Neural cell (in vitro differentiated cells): ENCODE measurements at regions not wholly inside any gene's neighbourhood (a gene's known extent, or its start where the extent isn't known, plus 50 kb on each side); places are given as distances from the start of the nearest gene placed in this dataset.

Experiments
- H2AFZ ChIP-seq: fragments of 200-600, 300-800 bp; sonication (generic), shearing (Covaris generic); 2 replicates; pipeline ENCODE4 v1.6.0; 2014; ENCODE audit warnings: low read depth, mild to moderate bottlenecking, antibody characterized with exemption, low read length, moderate library complexity
- H3F3A ChIP-seq: fragments of 200-600 bp; shearing (Covaris generic); 2 replicates; pipeline ENCODE4 v1.6.1; 2016; ENCODE audit warnings: mild to moderate bottlenecking, moderate library complexity, mixed read lengths, antibody characterized with exemption, low read length; ENCODE audit not compliant: insufficient read depth, poor library complexity, severe bottlenecking
- H3K27ac ChIP-seq: fragments of 200-600, 300-800 bp; sonication (generic), shearing (Covaris generic); 2 replicates; pipeline ENCODE4 v1.5.1; 2014; ENCODE audit warnings: mild to moderate bottlenecking, low read length, moderate library complexity
- H3K27me3 ChIP-seq: fragments of 300-800, 200-600 bp; sonication (generic), shearing (Covaris generic); 2 replicates; pipeline ENCODE4 v1.6.0; 2014; ENCODE audit warnings: mild to moderate bottlenecking, low read depth, low read length, moderate library complexity; ENCODE audit not compliant: insufficient read depth
- H3K36me3 ChIP-seq: fragments of 300-800, 200-600 bp; sonication (generic), shearing (Covaris generic); 2 replicates; pipeline ENCODE4 v1.5.1; 2014; ENCODE audit warnings: mild to moderate bottlenecking, antibody characterized with exemption, low read length, moderate library complexity; ENCODE audit not compliant: insufficient read depth
- H3K4me2 ChIP-seq: fragments of 300-800, 200-600 bp; sonication (generic), shearing (Covaris generic); 2 replicates; pipeline ENCODE4 v1.6.0; 2014; ENCODE audit warnings: mild to moderate bottlenecking, low read length
- H3K4me3 ChIP-seq: fragments of 300-800, 200-600 bp; sonication (generic), shearing (Covaris generic); 2 replicates; pipeline ENCODE4 v1.5.1; 2014; ENCODE audit warnings: mild to moderate bottlenecking, low read length, moderate library complexity
- H3K79me2 ChIP-seq: fragments of 200-600 bp; shearing (Covaris generic); replicated peaks from 2 replicates; pipeline ENCODE4 v1.6.0; 2014; ENCODE audit warnings: mild to moderate bottlenecking, low read length, moderate library complexity; ENCODE audit not compliant: insufficient read depth
- H3K9ac ChIP-seq: fragments of 300-800, 200-600 bp; sonication (generic), shearing (Covaris generic); 2 replicates; pipeline ENCODE4 v1.6.1; 2016; ENCODE audit warnings: mild to moderate bottlenecking, low read length, mixed read lengths
- H3K9me2 ChIP-seq: fragments of 200-600 bp; shearing (Covaris generic); 2 replicates; pipeline ENCODE4 v1.6.1; 2016; ENCODE audit warnings: mild to moderate bottlenecking, low read length, mixed read lengths; ENCODE audit not compliant: insufficient read depth
- H3K9me3 ChIP-seq: fragments of 200-600, 300-800 bp; sonication (generic), shearing (Covaris generic); 2 replicates; pipeline ENCODE4 v1.6.1; 2016; ENCODE audit warnings: mild to moderate bottlenecking, mixed run types, low read length, moderate library complexity, mixed read lengths
- H4K20me1 ChIP-seq: fragments of 200-600 bp; shearing (Covaris generic); 2 replicates; pipeline ENCODE4 v1.6.1; 2016; ENCODE audit warnings: mild to moderate bottlenecking, mixed run types; ENCODE audit not compliant: insufficient read depth
- EP300 ChIP-seq: fragments of 450-650 bp; conservative IDR thresholded peaks from 2 replicates; pipeline ENCODE4 v1.6.1; 2014; ENCODE audit warnings: antibody characterized with exemption, mild to moderate bottlenecking, moderate library complexity; ENCODE audit not compliant: poor library complexity, severe bottlenecking
- EZH2 ChIP-seq: fragments of 200-600, 300-800 bp; shearing (Covaris generic), sonication (generic); IDR thresholded peaks from 2 replicates; pipeline ENCODE4 v1.6.1; 2014; ENCODE audit warnings: antibody characterized with exemption, low read length, borderline replicate concordance, mild to moderate bottlenecking; ENCODE audit not compliant: insufficient read depth, poor library complexity, severe bottlenecking
- MXI1 ChIP-seq: fragments of 450-650 bp; conservative IDR thresholded peaks from 2 replicates; pipeline ENCODE4 v1.6.1; 2014; ENCODE audit warnings: antibody characterized with exemption, mild to moderate bottlenecking; ENCODE audit not compliant: poor library complexity, severe bottlenecking
- POLR2AphosphoS5 ChIP-seq: IDR thresholded peaks from 2 replicates; pipeline ENCODE4 v1.6.1; 2012
- RAD21 ChIP-seq: fragments of 450-650 bp; conservative IDR thresholded peaks from 2 replicates; pipeline ENCODE4 v1.6.1; 2014; ENCODE audit warnings: antibody characterized with exemption, mild to moderate bottlenecking, moderate library complexity
- REST ChIP-seq: IDR thresholded peaks from 2 replicates; pipeline ENCODE4 v1.6.1; 2012; ENCODE audit warnings: borderline replicate concordance
- SMC3 ChIP-seq: fragments of 450-650 bp; conservative IDR thresholded peaks from 2 replicates; pipeline ENCODE4 v1.6.1; 2014; ENCODE audit warnings: antibody characterized with exemption, mild to moderate bottlenecking, moderate library complexity; ENCODE audit not compliant: poor library complexity
- TAF1 ChIP-seq: IDR thresholded peaks from 2 replicates; pipeline ENCODE4 v1.6.1; 2012; ENCODE audit warnings: low read depth
- TF ChIP-seq, protein P1 (sequence below): fragments of 450-650 bp; IDR thresholded peaks from 2 replicates; pipeline ENCODE4 v1.5.1; 2014; ENCODE audit warnings: antibody characterized with exemption, mild to moderate bottlenecking, moderate library complexity; ENCODE audit not compliant: poor library complexity, severe bottlenecking

DNA sequence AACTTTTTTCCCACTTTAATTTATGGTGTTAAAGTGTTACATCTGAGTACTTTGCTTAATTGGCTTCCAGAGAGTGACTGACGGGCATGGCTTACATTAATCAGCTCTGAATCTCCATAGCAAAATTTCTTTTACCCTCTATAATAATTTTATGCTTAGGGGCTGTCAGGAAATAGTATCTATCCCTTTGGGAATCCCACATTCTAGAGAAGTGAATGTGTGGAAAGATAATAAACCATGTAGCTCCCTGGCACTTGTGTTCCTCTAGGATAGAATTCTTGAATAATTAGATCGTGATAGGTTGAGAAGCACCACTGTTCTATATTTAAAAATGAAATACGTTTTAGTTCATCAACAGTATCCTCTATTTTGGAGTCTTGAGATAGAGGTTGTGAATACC lies 89.6 kb downstream of the DNAJB9 start:
- no peaks in the 10 kb centered on the region for H3F3A ChIP-seq
- no peak overlapping the region for H2AFZ ChIP-seq
- H3K9ac ChIP-seq: no peak overlapping the region
- H3K9me2 ChIP-seq: no peaks in the 10 kb centered on the region
- no peaks in the 10 kb centered on the region for H3K27me3 ChIP-seq
- no peak overlapping the region for H3K4me2 ChIP-seq
- H4K20me1 ChIP-seq: no peaks in the 10 kb centered on the region
- H3K27ac ChIP-seq: no peak overlapping the region
- no peaks in the 10 kb centered on the region for H3K79me2 ChIP-seq
- TF ChIP-seq EP300: no peak
- no peak for TF ChIP-seq RAD21
- no peak for TF ChIP-seq EZH2
- TF ChIP-seq MXI1: no peak
- TF ChIP-seq, protein P1, sequence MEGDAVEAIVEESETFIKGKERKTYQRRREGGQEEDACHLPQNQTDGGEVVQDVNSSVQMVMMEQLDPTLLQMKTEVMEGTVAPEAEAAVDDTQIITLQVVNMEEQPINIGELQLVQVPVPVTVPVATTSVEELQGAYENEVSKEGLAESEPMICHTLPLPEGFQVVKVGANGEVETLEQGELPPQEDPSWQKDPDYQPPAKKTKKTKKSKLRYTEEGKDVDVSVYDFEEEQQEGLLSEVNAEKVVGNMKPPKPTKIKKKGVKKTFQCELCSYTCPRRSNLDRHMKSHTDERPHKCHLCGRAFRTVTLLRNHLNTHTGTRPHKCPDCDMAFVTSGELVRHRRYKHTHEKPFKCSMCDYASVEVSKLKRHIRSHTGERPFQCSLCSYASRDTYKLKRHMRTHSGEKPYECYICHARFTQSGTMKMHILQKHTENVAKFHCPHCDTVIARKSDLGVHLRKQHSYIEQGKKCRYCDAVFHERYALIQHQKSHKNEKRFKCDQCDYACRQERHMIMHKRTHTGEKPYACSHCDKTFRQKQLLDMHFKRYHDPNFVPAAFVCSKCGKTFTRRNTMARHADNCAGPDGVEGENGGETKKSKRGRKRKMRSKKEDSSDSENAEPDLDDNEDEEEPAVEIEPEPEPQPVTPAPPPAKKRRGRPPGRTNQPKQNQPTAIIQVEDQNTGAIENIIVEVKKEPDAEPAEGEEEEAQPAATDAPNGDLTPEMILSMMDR: no peak
- TF ChIP-seq TAF1: no peak
- TF ChIP-seq REST: no peak
- no peak for TF ChIP-seq SMC3
- no peak overlapping the region for H3K4me3 ChIP-seq
- no peaks in the 10 kb centered on the region for H3K36me3 ChIP-seq
- no peaks in the 10 kb centered on the region for H3K9me3 ChIP-seq

- Histone ChIP-seq H4K20me1 (no peaks in the 10 kb centered on the region), H3K27me3 (no peaks in the 10 kb centered on the region), H3F3A (no peaks in the 10 kb centered on the region), H3K27ac (no peak overlapping the region), H3K4me2 (no peak overlapping the region), H3K36me3 (no peaks in the 10 kb centered on the region), H3K4me3 (no peak overlapping the region), H3K9me2 (no peaks in the 10 kb centered on the region), H3K79me2 (no peaks in the 10 kb centered on the region), H3K9ac (no peak overlapping the region), H2AFZ (no peak overlapping the region), H3K9me3 (no peaks in the 10 kb centered on the region)
- TF ChIP-seq RAD21 (no peak), MXI1 (no peak), SMC3 (no peak), POLR2AphosphoS5 (no peak), EP300 (no peak), REST (no peak), TAF1 (no peak), EZH2 (no peak)
- TF ChIP-seq, protein P1: no peak
Measured at GRCh38 chr7:108659867-108660266, 90.2 kb downstream of the DNAJB9 start.
